ENCODE measurements at regions not wholly inside any gene's neighbourhood (a gene's known extent, or its start where the extent isn't known, plus 50 kb on each side); places are given as distances from the start of the nearest gene placed in this dataset.
A peak's percentile ranks its signal among the peaks of the same experiment; 100 is the strongest.

GRCh38 chr16:63617047-63617989, 1504.5 kb downstream of the CDH11 start:
- Histone ChIP-seq H3K23ac (ENCODE audit: insufficient read length, low read depth, low read length) (no peak overlapping the region), H3K4me2 (ENCODE audit: insufficient read depth, insufficient read length, low read length) (no peak overlapping the region), H3K79me1 (ENCODE audit: insufficient read depth, low read depth, low read length, poor library complexity, severe bottlenecking) (no peaks in the 10 kb centered on the region), H2BK120ac (ENCODE audit: low read depth, low read length, poor library complexity, severe bottlenecking) (no peak overlapping the region), H3K4ac (ENCODE audit: low read depth, low read length) (no peak overlapping the region), H3K14ac (ENCODE audit: insufficient read depth, low read length) (no peak overlapping the region), H2AFZ (ENCODE audit: low read length) (no peak overlapping the region), H3K9me3 (ENCODE audit: control insufficient read depth, low read depth, low read length) (no peaks in the 10 kb centered on the region), H3K23me2 (ENCODE audit: insufficient read length, low read depth, low read length, poor library complexity, severe bottlenecking) (no peaks in the 10 kb centered on the region), H3K27ac (ENCODE audit: insufficient read length, low read depth, low read length) (no peak overlapping the region), H2BK12ac (ENCODE audit: insufficient read length, low read depth, low read length) (no peak overlapping the region), H3K27me3 (ENCODE audit: insufficient read depth, low read length) (no peaks in the 10 kb centered on the region), H3K9ac (ENCODE audit: extremely low read depth, insufficient read length, low read length) (no peak overlapping the region), H3K18ac (ENCODE audit: insufficient read length, low read depth, low read length) (no peak overlapping the region), H3T11ph (ENCODE audit: low read length) (no peak overlapping the region), H3K4me1 (ENCODE audit: insufficient read depth, low read length) (peaks cover 2% of the 10 kb centered on the region; the same call in 1 of the 2 replicates), H2AK5ac (ENCODE audit: insufficient read length, low read length) (no peak overlapping the region), H2BK5ac (ENCODE audit: insufficient read length, low read length) (no peak overlapping the region), H4K5ac (ENCODE audit: insufficient read length, low read depth, low read length) (no peak overlapping the region), H3K79me2 (ENCODE audit: insufficient read depth, low read length) (no peaks in the 10 kb centered on the region), H4K91ac (ENCODE audit: insufficient read length, low read depth, low read length) (no peak overlapping the region), H4K8ac (replicated peaks; ENCODE audit: insufficient read length, low read depth, low read length) (no peak overlapping the region), H4K20me1 (ENCODE audit: control insufficient read depth, insufficient read depth, insufficient read length) (no peaks in the 10 kb centered on the region), H3K56ac (ENCODE audit: insufficient read length, low read depth, low read length) (no peak overlapping the region), H2BK20ac (ENCODE audit: low read depth, low read length, poor library complexity, severe bottlenecking) (no peak overlapping the region), H2BK15ac (ENCODE audit: low read depth, low read length) (no peak overlapping the region)
- H3K4me3 Mint-ChIP-seq = no peak overlapping the region
- H3K27ac Mint-ChIP-seq = no peak overlapping the region
- WGBS (ENCODE audit: extremely low coverage, insufficient read length, low lambda C conversion rate) = no CpG with 5 or more reads among the region's 55 CpGs
- H3K27me3 Mint-ChIP-seq (ENCODE audit: low read depth) = no peaks in the 10 kb centered on the region; the same call in 1 of the 2 replicates
- H3K36me3 Mint-ChIP-seq (ENCODE audit: insufficient read depth in 1 of 3, low read depth in 3 of 3) = peaks cover 0 to 11% (median 0%) of the 10 kb centered on the region in 3 experiments; a peak in 3 of 7 replicates
- H3K4me1 Mint-ChIP-seq = peaks cover 16 to 20% of the 10 kb centered on the region in 2 experiments
- peak; percentile 31 for DNase-seq
- peaks cover 4 to 8% of the 10 kb centered on the region in 2 experiments; a peak in 4 of 5 replicates for H3K9me3 Mint-ChIP-seq
- TF ChIP-seq, protein P1, sequence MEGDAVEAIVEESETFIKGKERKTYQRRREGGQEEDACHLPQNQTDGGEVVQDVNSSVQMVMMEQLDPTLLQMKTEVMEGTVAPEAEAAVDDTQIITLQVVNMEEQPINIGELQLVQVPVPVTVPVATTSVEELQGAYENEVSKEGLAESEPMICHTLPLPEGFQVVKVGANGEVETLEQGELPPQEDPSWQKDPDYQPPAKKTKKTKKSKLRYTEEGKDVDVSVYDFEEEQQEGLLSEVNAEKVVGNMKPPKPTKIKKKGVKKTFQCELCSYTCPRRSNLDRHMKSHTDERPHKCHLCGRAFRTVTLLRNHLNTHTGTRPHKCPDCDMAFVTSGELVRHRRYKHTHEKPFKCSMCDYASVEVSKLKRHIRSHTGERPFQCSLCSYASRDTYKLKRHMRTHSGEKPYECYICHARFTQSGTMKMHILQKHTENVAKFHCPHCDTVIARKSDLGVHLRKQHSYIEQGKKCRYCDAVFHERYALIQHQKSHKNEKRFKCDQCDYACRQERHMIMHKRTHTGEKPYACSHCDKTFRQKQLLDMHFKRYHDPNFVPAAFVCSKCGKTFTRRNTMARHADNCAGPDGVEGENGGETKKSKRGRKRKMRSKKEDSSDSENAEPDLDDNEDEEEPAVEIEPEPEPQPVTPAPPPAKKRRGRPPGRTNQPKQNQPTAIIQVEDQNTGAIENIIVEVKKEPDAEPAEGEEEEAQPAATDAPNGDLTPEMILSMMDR (conservative IDR thresholded peaks at IDR 0.05) = no peak

Measured in H9 (cell line).